Uterus (tissue), 2 donors: ENCODE measurements at regions not wholly inside any gene's neighbourhood (a gene's known extent, or its start where the extent isn't known, plus 50 kb on each side); places are given as distances from the start of the nearest gene placed in this dataset.

Experiments
- CTCF ChIP-seq, 4 experiments: fragments of 200-600 bp in 2 of 4; fragments of 450-650 bp in 2 of 4; sonication (generic) in 2 of 4; IDR thresholded peaks; one replicate each; pipeline ENCODE4 v1.5.1; 2016 to 2019; ENCODE audit warnings: antibody characterized with exemption in 4 of 4, mild to moderate bottlenecking in 2 of 4, moderate library complexity in 1 of 4
- POLR2A ChIP-seq, 2 donors: fragments of 450-650 bp; IDR thresholded peaks; one replicate each; pipeline ENCODE4 v1.6.1; 2016; ENCODE audit warnings: antibody characterized with exemption in 2 of 2, mild to moderate bottlenecking in 1 of 2, moderate library complexity in 1 of 2

GRCh38 chr12:124238886-124239285 lies 56.0 kb upstream of the RFLNA start:
- TF ChIP-seq CTCF (IDR thresholded peaks at IDR 0.05): no peak
- no peak for TF ChIP-seq POLR2A (IDR thresholded peaks at IDR 0.05)
